ENCODE measurements at regions not wholly inside any gene's neighbourhood (a gene's known extent, or its start where the extent isn't known, plus 50 kb on each side); places are given as distances from the start of the nearest gene placed in this dataset.

- Histone ChIP-seq H3K4me2 (ENCODE audit: low read length) (no peak overlapping the region), H2AFZ (ENCODE audit: low read depth, low read length, poor library complexity, severe bottlenecking) (no peak overlapping the region), H3K9ac (ENCODE audit: low read length) (no peak overlapping the region), H3K79me2 (ENCODE audit: insufficient read depth, low read length) (no peaks in the 10 kb centered on the region), H3K4me3 (replicated peaks in 1 of 2; ENCODE audit: low read depth in 1 of 2, low read length in 2 of 2) (no peak overlapping the region), H4K20me1 (ENCODE audit: insufficient read depth) (no peaks in the 10 kb centered on the region), H3K9me2 (ENCODE audit: insufficient read depth) (no peaks in the 10 kb centered on the region), H3K4me1 (ENCODE audit: control insufficient read depth in 1 of 2, insufficient read depth in 2 of 2, low read length in 2 of 2) (peaks cover 24 to 57% of the 10 kb centered on the region in 2 experiments), H3K36me3 (ENCODE audit: control insufficient read depth in 1 of 2, insufficient read depth in 2 of 2, low read length in 2 of 2) (no peaks in the 10 kb centered on the region), H3K27ac (ENCODE audit: low read depth, low read length) (no peak overlapping the region), H3K27me3 (ENCODE audit: insufficient read depth, low read length) (no peaks in the 10 kb centered on the region), H3K9me3 (ENCODE audit: control insufficient read depth in 1 of 2, insufficient read depth in 1 of 2, low read depth in 1 of 2, low read length in 2 of 2) (no peaks in the 10 kb centered on the region)
- ChIA-PET CTCF (no interaction called here), POLR2A (no interaction called here), RAD21 (ENCODE audit: low non-redundant PET in 1 of 2, low total read pairs in 2 of 2, uncharacterized antibody in 2 of 2, unreplicated experiment in 2 of 2) (no interaction called here)
- intact Hi-C loops (cut with micrococcal nuclease), result no loop called here
- no peak for ATAC-seq
- DNase-seq (ENCODE audit: low read depth, low spot score), result no peak
- no TSS peak for BruUV-seq (replicated peaks)
- no peak for TF ChIP-seq RAD21 (IDR thresholded peaks at IDR 0.05; ENCODE audit: low read depth)
- no peak for TF ChIP-seq SIN3A (IDR thresholded peaks at IDR 0.05; ENCODE audit: low read depth)
- TF ChIP-seq ELF1 (IDR thresholded peaks at IDR 0.05; ENCODE audit: borderline replicate concordance, low read depth), result no peak
- TF ChIP-seq JUND (IDR thresholded peaks at IDR 0.05), result no peak
- TF ChIP-seq EZH2 (IDR thresholded peaks at IDR 0.05), result no peak
- no peak for TF ChIP-seq CEBPB (IDR thresholded peaks at IDR 0.05; ENCODE audit: low read depth)
- TF ChIP-seq ZNF274 (IDR thresholded peaks at IDR 0.05; ENCODE audit: low read depth, low read length), result no peak
- TF ChIP-seq SRF (IDR thresholded peaks at IDR 0.05; ENCODE audit: low read depth), result no peak
- no peak for TF ChIP-seq SP1 (IDR thresholded peaks at IDR 0.05; ENCODE audit: low read depth)
- TF ChIP-seq MAX (IDR thresholded peaks at IDR 0.05), result no peak
- no peak for TF ChIP-seq ZFX (IDR thresholded peaks at IDR 0.05)
- no peak for TF ChIP-seq POLR2A (IDR thresholded peaks at IDR 0.05; ENCODE audit: borderline replicate concordance, extremely low read depth, insufficient read depth, insufficient read length)
- no peak for TF ChIP-seq CBX3 (IDR thresholded peaks at IDR 0.05; ENCODE audit: low read depth)
- no peak for TF ChIP-seq ZBTB33 (IDR thresholded peaks at IDR 0.05; ENCODE audit: extremely low read depth, insufficient replicate concordance, low read length)
Measured at GRCh38 chr6:14730654-14731053, 515.2 kb upstream of the JARID2 start.

Data from HCT116 (cell line).